ENCODE measurements at regions not wholly inside any gene's neighbourhood (a gene's known extent, or its start where the extent isn't known, plus 50 kb on each side); places are given as distances from the start of the nearest gene placed in this dataset.

GRCh38 chr5:10168254-10168653 is 81.4 kb downstream of the ATPSCKMT start:
- Histone ChIP-seq H3K4me1 (ENCODE audit: control insufficient read depth, insufficient read depth, low read length) (no peaks in the 10 kb centered on the region), H3K9me3 (ENCODE audit: control insufficient read depth, insufficient read depth, low read depth, low read length) (0 out of 2 replicates have a peak, but pooled peaks cover 2% of the 10 kb centered on the region), H3K4me3 (ENCODE audit: low read depth, low read length) (no peak overlapping the region), H3K36me3 (ENCODE audit: control insufficient read depth in 2 of 2, insufficient read depth in 1 of 2, low read length in 2 of 2) (no peaks in the 10 kb centered on the region), H3K27ac (ENCODE audit: extremely low read depth, low read depth, low read length) (no peak overlapping the region)
- no peak for TF ChIP-seq ZNF791 (tag by site-specific recombination; IDR thresholded peaks at IDR 0.05)
- TF ChIP-seq OVOL3 (tag by site-specific recombination; IDR thresholded peaks at IDR 0.05) = no peak
- TF ChIP-seq ZNF112 (tag by site-specific recombination; IDR thresholded peaks at IDR 0.05) = no peak
- TF ChIP-seq HOXA7 (CRISPR knock-in tag; IDR thresholded peaks at IDR 0.05; ENCODE audit: borderline replicate concordance) = no peak
- no peak for TF ChIP-seq ZBTB49 (tag by site-specific recombination; IDR thresholded peaks at IDR 0.05; ENCODE audit: low read depth)
- TF ChIP-seq ZNF157 (tag by site-specific recombination; IDR thresholded peaks at IDR 0.05) = no peak
- TF ChIP-seq INSM2 (tag by site-specific recombination; IDR thresholded peaks at IDR 0.05) = no peak
- no peak for TF ChIP-seq ZNF302 (tag by site-specific recombination; IDR thresholded peaks at IDR 0.05; ENCODE audit: low read depth)
- TF ChIP-seq ZNF621 (tag by site-specific recombination; IDR thresholded peaks at IDR 0.05) = no peak
- TF ChIP-seq ZNF658 (tag by site-specific recombination; IDR thresholded peaks at IDR 0.05) = no peak
- no peak for TF ChIP-seq ZNF514 (tag by site-specific recombination; IDR thresholded peaks at IDR 0.05)
- TF ChIP-seq ZBTB17 (tag by site-specific recombination; IDR thresholded peaks at IDR 0.05) = no peak
- TF ChIP-seq ZNF138 (tag by site-specific recombination; IDR thresholded peaks at IDR 0.05; ENCODE audit: borderline replicate concordance) = no peak
- no peak for TF ChIP-seq ZNF654 (tag by site-specific recombination; IDR thresholded peaks at IDR 0.05; ENCODE audit: low read depth)
- no peak for TF ChIP-seq KLF1 (tag by site-specific recombination; IDR thresholded peaks at IDR 0.05)
- TF ChIP-seq HIC1 (tag by site-specific recombination; IDR thresholded peaks at IDR 0.05) = no peak
- no peak for TF ChIP-seq ZNF433 (tag by site-specific recombination; IDR thresholded peaks at IDR 0.05; ENCODE audit: low read depth)
- TF ChIP-seq ZNF398 (tag by site-specific recombination; IDR thresholded peaks at IDR 0.05) = no peak
- CTCF ChIA-PET = no interaction called here
- POLR2A ChIA-PET = no interaction called here

GRCh38 chr5:10167806-10168205 is 81.9 kb downstream of the ATPSCKMT start:
- Histone ChIP-seq H3K36me3 (ENCODE audit: control insufficient read depth in 2 of 2, insufficient read depth in 1 of 2, low read length in 2 of 2) (no peaks in the 10 kb centered on the region), H3K4me3 (ENCODE audit: low read depth, low read length) (no peak overlapping the region), H3K27ac (ENCODE audit: extremely low read depth, low read depth, low read length) (no peak overlapping the region), H3K9me3 (ENCODE audit: control insufficient read depth, insufficient read depth, low read depth, low read length) (0 out of 2 replicates have a peak, but pooled peaks cover 2% of the 10 kb centered on the region), H3K4me1 (ENCODE audit: control insufficient read depth, insufficient read depth, low read length) (no peaks in the 10 kb centered on the region)
- TF ChIP-seq GLIS1 (tag by site-specific recombination; IDR thresholded peaks at IDR 0.05) (no peak), ZNF549 (tag by site-specific recombination; IDR thresholded peaks at IDR 0.05) (no peak), KLF7 (tag by site-specific recombination; IDR thresholded peaks at IDR 0.05; ENCODE audit: borderline replicate concordance) (no peak), ZSCAN30 (tag by site-specific recombination; IDR thresholded peaks at IDR 0.05) (no peak), KLF10 (tag by site-specific recombination; IDR thresholded peaks at IDR 0.05) (no peak), ZNF266 (tag by site-specific recombination; IDR thresholded peaks at IDR 0.05; ENCODE audit: low read depth) (no peak)
- ChIA-PET POLR2A (no interaction called here), CTCF (no interaction called here)

Measured in HEK293 (cell line).